C4-2B (cell line): ENCODE measurements at regions not wholly inside any gene's neighbourhood (a gene's known extent, or its start where the extent isn't known, plus 50 kb on each side); places are given as distances from the start of the nearest gene placed in this dataset.

Source experiments
- H3K27ac ChIP-seq: fragments of 450-650 bp; 2 replicates; pipeline ENCODE4 v1.5.1; 2017
- ZFX ChIP-seq: fragments of 450-650 bp; IDR thresholded peaks from 2 replicates; pipeline ENCODE4 v1.6.1; 2017
- TF ChIP-seq, protein P1 (sequence below): fragments of 450-650 bp; conservative IDR thresholded peaks from 2 replicates; pipeline ENCODE4 v1.5.1; 2017; ENCODE audit warnings: mild to moderate bottlenecking

DNA sequence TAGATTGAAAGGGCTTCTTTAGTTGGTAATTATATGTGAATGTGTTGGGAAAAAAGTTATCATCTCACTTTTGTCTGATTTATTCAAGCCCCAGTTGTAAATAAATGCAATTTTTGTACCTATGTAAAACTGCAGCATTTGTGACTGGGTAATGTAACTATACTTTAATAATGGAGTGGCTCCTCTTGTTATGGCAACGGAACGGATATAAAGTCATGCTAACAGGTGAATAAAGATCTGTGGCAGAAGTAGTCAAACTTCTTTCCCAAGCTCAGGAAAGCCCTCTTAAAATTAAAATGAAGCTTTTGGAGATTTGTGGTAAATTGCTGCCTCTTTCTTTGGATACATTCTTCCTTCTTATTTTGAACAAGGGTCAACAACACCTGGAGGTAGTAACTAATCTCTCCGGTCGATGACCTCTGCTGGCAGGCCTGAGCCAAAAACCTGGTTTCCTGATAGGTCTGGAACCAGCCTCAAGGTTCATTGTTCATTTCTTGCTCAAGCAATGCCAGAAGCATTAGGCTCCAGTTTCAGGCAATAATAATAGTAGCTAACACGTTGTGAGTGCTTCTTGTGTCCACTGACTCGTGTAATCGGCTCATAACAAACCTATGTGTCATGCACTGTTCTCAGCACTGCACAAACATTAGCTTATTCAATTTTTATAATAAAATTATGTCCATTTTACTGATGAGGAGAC lies 313.4 kb upstream of the DACH1 start:
- no peak overlapping the region for H3K27ac ChIP-seq
- TF ChIP-seq, protein P1, sequence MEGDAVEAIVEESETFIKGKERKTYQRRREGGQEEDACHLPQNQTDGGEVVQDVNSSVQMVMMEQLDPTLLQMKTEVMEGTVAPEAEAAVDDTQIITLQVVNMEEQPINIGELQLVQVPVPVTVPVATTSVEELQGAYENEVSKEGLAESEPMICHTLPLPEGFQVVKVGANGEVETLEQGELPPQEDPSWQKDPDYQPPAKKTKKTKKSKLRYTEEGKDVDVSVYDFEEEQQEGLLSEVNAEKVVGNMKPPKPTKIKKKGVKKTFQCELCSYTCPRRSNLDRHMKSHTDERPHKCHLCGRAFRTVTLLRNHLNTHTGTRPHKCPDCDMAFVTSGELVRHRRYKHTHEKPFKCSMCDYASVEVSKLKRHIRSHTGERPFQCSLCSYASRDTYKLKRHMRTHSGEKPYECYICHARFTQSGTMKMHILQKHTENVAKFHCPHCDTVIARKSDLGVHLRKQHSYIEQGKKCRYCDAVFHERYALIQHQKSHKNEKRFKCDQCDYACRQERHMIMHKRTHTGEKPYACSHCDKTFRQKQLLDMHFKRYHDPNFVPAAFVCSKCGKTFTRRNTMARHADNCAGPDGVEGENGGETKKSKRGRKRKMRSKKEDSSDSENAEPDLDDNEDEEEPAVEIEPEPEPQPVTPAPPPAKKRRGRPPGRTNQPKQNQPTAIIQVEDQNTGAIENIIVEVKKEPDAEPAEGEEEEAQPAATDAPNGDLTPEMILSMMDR = no peak
- no peak for TF ChIP-seq ZFX

DNA sequence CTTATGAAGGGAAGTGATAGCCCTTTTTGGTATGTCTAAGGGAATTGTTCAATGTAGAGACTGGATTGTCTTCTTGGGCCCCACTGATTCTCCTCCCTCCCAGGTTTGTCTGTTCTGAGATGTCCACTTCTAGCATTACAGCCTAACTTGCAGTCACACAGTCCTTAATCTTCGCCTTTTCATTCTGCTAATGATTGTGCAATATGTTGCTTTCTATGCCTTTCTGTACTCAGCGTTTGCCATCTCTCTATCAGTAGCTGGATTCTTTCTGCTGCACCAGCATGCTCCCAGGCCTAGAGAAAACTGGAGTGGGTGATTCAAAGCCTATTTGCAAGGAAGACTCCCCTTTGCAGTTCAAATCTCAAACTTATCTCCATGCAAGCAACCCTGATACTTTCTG lies 307.5 kb upstream of the DACH1 start:
- no peak overlapping the region for H3K27ac ChIP-seq
- TF ChIP-seq, protein P1 = no peak
- no peak for TF ChIP-seq ZFX

DNA sequence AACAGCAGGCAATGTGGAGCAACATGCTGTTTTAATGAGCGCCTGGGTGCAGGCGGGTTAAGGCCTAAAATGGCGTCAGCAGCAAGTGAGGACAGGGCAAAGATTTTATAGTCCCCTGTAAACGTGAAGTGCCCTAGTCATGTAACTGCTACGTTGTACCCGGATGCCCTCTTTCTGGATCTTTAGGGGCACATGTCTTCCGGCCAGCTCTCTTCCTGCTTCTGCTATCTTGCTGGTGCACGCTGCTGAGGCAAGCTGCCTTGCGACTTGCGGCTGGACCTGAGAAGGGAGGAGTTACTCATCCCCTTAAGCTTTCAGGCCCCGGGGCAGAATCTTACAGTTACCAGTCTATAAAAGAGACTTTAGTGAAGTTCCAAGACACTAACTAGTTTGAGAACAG lies 303.6 kb upstream of the DACH1 start:
- no peak for TF ChIP-seq ZFX
- TF ChIP-seq, protein P1 = no peak
- H3K27ac ChIP-seq = no peak overlapping the region

DNA sequence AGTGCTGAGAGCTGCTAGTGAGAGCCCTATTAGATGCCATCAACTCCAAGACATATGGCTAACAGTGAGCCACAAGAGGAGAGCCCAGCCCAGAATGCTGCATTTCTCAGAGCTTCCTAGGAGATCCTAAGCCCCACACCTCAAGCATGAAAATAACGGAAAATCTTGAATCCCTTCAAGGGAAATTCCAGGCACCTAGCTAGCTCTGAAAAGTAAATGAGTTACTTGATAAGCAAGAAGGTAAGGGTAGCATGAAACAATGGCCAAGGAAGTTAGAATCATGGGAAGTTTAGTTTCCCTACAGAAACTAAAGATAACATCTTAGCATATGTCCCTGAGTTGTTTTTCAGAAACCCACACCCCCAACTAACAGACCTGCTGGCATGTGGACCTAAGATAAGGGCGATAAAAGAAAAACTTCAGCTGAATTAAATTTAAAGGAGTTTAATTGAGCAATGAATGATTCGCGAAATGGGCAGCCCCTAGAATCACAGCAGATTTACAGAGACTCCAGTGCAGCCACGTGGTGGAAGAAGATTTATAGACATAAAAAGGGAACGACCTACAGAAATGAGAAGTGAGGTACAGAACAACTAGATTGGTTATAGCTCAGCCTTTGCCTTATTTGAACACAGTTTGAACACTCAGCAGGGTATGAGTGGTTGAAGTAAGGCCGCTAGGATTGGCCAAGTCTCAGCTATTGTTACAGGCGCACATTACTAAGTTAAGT lies 301.3 kb upstream of the DACH1 start:
- H3K27ac ChIP-seq = no peak overlapping the region
- TF ChIP-seq, protein P1 = no peak
- TF ChIP-seq ZFX = no peak

DNA sequence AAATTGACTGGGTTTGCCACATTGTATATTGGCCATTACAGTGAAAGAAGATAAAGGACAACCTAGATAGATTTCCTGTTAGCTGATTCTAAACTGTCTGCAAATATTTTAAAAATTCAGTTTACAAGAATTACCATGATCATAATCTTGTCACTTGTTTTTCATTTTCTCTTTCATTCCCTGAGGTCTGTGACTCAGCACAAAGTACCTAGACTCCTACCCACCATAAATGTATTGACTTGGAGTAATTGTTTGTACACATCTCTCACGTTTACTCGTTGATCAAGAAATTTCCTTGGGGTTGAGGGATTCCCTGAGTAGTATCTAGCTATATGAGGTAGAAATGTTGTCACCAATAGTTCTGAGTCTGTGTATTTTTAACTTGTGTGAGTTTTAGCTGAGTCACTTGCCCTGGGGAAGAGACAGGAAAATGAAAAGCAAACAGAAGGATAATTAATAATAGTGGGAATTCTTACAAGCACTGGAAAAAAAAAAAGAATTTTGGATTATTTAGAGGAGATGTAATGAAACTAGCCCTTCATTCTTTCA lies 299.2 kb upstream of the DACH1 start:
- no peak for TF ChIP-seq ZFX
- TF ChIP-seq, protein P1 = no peak
- no peak overlapping the region for H3K27ac ChIP-seq

DNA sequence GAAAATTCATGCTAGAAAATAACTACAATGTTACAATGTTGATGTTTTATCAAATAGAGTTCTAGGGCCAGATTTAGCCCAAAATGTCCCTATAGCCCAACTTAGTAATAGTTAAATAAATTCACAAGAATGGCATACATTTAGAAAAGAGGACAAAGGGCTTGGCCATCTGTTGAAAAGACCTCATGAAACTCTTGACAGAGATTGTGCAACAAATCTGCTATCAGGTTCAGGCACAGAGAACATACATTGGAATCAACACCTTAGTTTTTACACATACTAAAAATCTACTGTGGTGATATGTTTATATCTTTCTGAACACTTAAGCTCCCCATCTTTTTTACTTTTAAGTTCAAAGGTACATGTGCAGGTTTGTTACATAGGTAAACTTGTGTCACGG lies 298.3 kb upstream of the DACH1 start:
- no peak overlapping the region for H3K27ac ChIP-seq
- TF ChIP-seq, protein P1 = no peak
- TF ChIP-seq ZFX = no peak

DNA sequence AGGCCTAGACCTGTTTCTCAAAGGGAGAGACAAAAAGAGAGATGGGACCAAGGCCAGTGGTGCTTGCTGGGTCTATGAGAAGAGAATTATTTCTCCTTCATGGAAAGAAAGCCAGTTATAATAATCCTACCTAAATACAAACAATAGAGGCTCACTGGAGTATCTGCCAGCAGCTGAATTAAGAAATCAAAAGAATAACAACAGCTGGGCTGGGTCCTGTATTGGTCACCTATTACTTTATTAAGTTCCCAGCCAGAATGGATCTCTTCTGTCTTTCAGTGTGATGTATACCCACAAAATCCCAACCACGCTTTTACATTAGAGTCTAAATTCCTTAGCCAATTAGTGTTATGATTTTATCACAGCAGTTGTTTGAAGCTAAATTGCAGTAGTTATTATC lies 297.8 kb upstream of the DACH1 start:
- no peak overlapping the region for H3K27ac ChIP-seq
- no peak for TF ChIP-seq ZFX
